GM23338 (cell line): ENCODE measurements at regions not wholly inside any gene's neighbourhood (a gene's known extent, or its start where the extent isn't known, plus 50 kb on each side); places are given as distances from the start of the nearest gene placed in this dataset.

Experiments used
- CREB1 ChIP-seq: fragments of 250-450 bp; sonication (Bioruptor Pico); IDR thresholded peaks from 2 replicates; pipeline ENCODE4 v1.5.0; 2020; ENCODE audit warnings: low read depth, mild to moderate bottlenecking, moderate library complexity
- CTCF ChIP-seq, 2 experiments: fragments of 200-600 bp in 1 of 2; sonication (generic) in 1 of 2; conservative IDR thresholded peaks; 2 replicates each; pipeline versions ENCODE4 v1.5.1 to v1.6.1; 2016 to 2017; ENCODE audit warnings: antibody characterized with exemption in 2 of 2, low read depth in 2 of 2, mild to moderate bottlenecking in 2 of 2, moderate library complexity in 1 of 2
- ETS1 ChIP-seq: IDR thresholded peaks from 2 replicates; pipeline ENCODE4 v1.6.1; 2016; ENCODE audit warnings: antibody characterized with exemption
- STAT1 ChIP-seq: IDR thresholded peaks from one replicate; pipeline ENCODE4 v1.6.1; 2016; ENCODE audit warnings: antibody characterized with exemption; ENCODE audit not compliant: unreplicated experiment
- ZNF462 ChIP-seq: fragments of 250-450 bp; sonication (Bioruptor Pico); IDR thresholded peaks from 2 replicates; pipeline ENCODE4 v1.5.0; 2020; ENCODE audit warnings: mild to moderate bottlenecking, moderate library complexity

GRCh38 chr2:20140321-20141055, 84.4 kb downstream of the SDC1 start (continued):
- no peak for TF ChIP-seq ZNF462 (CRISPR knock-in tag)
- TF ChIP-seq STAT1, result no peak
- no peak for TF ChIP-seq CREB1 (CRISPR knock-in tag)
- TF ChIP-seq ETS1, result no peak
- TF ChIP-seq CTCF (conservative IDR thresholded peaks at IDR 0.05; ENCODE audit: low read depth in 2 of 2), result no peak
